ENCODE measurements at regions not wholly inside any gene's neighbourhood (a gene's known extent, or its start where the extent isn't known, plus 50 kb on each side); places are given as distances from the start of the nearest gene placed in this dataset.

DNA sequence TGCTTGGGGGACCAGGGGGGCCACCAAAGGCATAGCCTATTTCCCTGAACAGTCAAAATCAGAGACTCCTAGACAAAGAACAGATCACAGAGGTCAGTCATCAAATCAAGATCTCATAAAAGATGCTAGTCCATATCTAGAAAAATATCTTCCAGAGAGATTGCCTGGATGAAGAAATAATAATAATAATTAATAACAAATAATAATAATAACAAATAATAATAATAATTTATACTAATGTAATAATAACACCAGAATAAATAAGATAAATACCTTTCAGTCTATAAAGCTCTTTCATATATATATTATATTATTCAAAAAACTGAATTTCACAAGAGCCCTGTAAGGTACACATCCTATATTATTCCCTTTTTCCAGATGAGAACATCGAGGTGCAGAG lies 129.6 kb downstream of the PAX1 start:
- DNase-seq (ENCODE audit: low read depth in 1 of 2, low spot score in 1 of 2): no peak
- H3K27ac ChIP-seq (replicated peaks): no peak overlapping the region
- TF ChIP-seq, protein P1, sequence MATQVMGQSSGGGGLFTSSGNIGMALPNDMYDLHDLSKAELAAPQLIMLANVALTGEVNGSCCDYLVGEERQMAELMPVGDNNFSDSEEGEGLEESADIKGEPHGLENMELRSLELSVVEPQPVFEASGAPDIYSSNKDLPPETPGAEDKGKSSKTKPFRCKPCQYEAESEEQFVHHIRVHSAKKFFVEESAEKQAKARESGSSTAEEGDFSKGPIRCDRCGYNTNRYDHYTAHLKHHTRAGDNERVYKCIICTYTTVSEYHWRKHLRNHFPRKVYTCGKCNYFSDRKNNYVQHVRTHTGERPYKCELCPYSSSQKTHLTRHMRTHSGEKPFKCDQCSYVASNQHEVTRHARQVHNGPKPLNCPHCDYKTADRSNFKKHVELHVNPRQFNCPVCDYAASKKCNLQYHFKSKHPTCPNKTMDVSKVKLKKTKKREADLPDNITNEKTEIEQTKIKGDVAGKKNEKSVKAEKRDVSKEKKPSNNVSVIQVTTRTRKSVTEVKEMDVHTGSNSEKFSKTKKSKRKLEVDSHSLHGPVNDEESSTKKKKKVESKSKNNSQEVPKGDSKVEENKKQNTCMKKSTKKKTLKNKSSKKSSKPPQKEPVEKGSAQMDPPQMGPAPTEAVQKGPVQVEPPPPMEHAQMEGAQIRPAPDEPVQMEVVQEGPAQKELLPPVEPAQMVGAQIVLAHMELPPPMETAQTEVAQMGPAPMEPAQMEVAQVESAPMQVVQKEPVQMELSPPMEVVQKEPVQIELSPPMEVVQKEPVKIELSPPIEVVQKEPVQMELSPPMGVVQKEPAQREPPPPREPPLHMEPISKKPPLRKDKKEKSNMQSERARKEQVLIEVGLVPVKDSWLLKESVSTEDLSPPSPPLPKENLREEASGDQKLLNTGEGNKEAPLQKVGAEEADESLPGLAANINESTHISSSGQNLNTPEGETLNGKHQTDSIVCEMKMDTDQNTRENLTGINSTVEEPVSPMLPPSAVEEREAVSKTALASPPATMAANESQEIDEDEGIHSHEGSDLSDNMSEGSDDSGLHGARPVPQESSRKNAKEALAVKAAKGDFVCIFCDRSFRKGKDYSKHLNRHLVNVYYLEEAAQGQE (IDR thresholded peaks at IDR 0.05; ENCODE audit: insufficient replicate concordance, low read depth): no peak
- no peak for TF ChIP-seq SPI1 (IDR thresholded peaks at IDR 0.05; ENCODE audit: borderline replicate concordance, low read depth)
- TF ChIP-seq, protein P2, sequence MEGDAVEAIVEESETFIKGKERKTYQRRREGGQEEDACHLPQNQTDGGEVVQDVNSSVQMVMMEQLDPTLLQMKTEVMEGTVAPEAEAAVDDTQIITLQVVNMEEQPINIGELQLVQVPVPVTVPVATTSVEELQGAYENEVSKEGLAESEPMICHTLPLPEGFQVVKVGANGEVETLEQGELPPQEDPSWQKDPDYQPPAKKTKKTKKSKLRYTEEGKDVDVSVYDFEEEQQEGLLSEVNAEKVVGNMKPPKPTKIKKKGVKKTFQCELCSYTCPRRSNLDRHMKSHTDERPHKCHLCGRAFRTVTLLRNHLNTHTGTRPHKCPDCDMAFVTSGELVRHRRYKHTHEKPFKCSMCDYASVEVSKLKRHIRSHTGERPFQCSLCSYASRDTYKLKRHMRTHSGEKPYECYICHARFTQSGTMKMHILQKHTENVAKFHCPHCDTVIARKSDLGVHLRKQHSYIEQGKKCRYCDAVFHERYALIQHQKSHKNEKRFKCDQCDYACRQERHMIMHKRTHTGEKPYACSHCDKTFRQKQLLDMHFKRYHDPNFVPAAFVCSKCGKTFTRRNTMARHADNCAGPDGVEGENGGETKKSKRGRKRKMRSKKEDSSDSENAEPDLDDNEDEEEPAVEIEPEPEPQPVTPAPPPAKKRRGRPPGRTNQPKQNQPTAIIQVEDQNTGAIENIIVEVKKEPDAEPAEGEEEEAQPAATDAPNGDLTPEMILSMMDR (IDR thresholded peaks at IDR 0.05; ENCODE audit: insufficient read depth, low read length): no peak
- no peak for TF ChIP-seq POLR2AphosphoS5 (IDR thresholded peaks at IDR 0.05; ENCODE audit: low read depth)
- no peak for TF ChIP-seq GABPA (IDR thresholded peaks at IDR 0.05; ENCODE audit: low read depth)
- no peak overlapping the region for H3K4me3 ChIP-seq (replicated peaks; ENCODE audit: insufficient read depth, low read length)
- H3K27me3 ChIP-seq (ENCODE audit: insufficient read depth, poor library complexity, severe bottlenecking): peaks cover 3% of the 10 kb centered on the region

DNA sequence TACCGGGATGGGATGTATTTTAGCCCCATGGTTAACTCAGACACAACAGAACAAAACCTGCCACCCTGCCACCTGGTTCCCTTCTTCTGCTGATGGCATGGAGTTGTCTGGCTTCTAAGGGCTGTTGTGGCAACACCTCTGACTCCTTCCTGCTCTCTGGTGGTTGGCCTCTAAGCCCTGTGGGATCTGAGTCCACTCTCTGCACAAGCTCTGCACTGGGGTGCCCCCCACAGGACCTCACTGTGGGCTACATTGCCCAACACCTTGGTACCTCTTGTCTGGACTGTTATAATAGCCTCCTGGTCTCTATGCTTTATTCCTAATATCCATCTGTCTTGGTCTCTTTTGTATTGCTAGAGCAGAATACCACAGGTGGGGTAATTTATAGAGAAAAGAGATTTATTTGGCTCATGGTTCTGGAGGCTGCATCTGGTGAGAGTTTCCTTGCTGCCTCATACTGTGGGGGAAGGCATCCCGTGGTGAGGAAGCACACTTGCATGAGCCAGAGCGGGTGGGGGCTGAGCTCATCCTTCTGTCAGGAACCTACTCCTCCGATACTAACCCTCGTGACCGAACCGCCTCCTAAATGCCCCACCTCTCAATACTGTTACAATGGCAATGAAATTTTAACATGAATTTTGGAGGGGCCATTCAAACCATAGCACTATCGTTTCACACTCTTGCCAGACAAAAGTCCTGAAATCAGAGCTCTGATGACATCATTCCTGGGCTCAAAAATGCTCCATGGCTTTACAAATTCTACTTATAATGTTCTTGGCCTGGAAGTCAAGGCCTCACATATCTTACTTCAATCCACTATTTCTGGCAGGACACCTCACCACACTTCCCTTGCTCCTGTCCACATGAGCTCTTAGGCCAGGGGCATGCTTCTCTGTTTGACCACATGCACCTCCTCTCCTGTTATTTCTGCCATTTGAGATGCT lies 127.2 kb downstream of the PAX1 start:
- no peak for DNase-seq (ENCODE audit: low read depth in 1 of 2, low spot score in 1 of 2)
- TF ChIP-seq GABPA (IDR thresholded peaks at IDR 0.05; ENCODE audit: low read depth) (no peak), POLR2AphosphoS5 (IDR thresholded peaks at IDR 0.05; ENCODE audit: low read depth) (no peak), SPI1 (IDR thresholded peaks at IDR 0.05; ENCODE audit: borderline replicate concordance, low read depth) (no peak)
- TF ChIP-seq, protein P2 (IDR thresholded peaks at IDR 0.05; ENCODE audit: insufficient read depth, low read length): no peak
- TF ChIP-seq, protein P1 (IDR thresholded peaks at IDR 0.05; ENCODE audit: insufficient replicate concordance, low read depth): no peak

GRCh38 chr20:21826976-21827375 lies 121.5 kb downstream of the PAX1 start:
- TF ChIP-seq SPI1 (IDR thresholded peaks at IDR 0.05; ENCODE audit: borderline replicate concordance, low read depth): no peak
- TF ChIP-seq POLR2AphosphoS5 (IDR thresholded peaks at IDR 0.05; ENCODE audit: low read depth): no peak
- no peak for TF ChIP-seq GABPA (IDR thresholded peaks at IDR 0.05; ENCODE audit: low read depth)
- TF ChIP-seq, protein P2 (IDR thresholded peaks at IDR 0.05; ENCODE audit: insufficient read depth, low read length): no peak
- TF ChIP-seq, protein P1 (IDR thresholded peaks at IDR 0.05; ENCODE audit: insufficient replicate concordance, low read depth): no peak
- Histone ChIP-seq H3K27ac (replicated peaks) (no peak overlapping the region), H3K4me3 (replicated peaks; ENCODE audit: insufficient read depth, low read length) (no peak overlapping the region), H3K27me3 (ENCODE audit: insufficient read depth, poor library complexity, severe bottlenecking) (no peaks in the 10 kb centered on the region)
- no peak for DNase-seq (ENCODE audit: low read depth in 1 of 2, low spot score in 1 of 2)

More for the DNA sequence above, 127.2 kb downstream of the PAX1 start:
- H3K27me3 ChIP-seq (ENCODE audit: insufficient read depth, poor library complexity, severe bottlenecking): no peaks in the 10 kb centered on the region
- no peak overlapping the region for H3K27ac ChIP-seq (replicated peaks)
- no peak overlapping the region for H3K4me3 ChIP-seq (replicated peaks; ENCODE audit: insufficient read depth, low read length)

Measured in HL-60 (cell line).